ENCODE measurements at regions not wholly inside any gene's neighbourhood (a gene's known extent, or its start where the extent isn't known, plus 50 kb on each side); places are given as distances from the start of the nearest gene placed in this dataset.

DNA sequence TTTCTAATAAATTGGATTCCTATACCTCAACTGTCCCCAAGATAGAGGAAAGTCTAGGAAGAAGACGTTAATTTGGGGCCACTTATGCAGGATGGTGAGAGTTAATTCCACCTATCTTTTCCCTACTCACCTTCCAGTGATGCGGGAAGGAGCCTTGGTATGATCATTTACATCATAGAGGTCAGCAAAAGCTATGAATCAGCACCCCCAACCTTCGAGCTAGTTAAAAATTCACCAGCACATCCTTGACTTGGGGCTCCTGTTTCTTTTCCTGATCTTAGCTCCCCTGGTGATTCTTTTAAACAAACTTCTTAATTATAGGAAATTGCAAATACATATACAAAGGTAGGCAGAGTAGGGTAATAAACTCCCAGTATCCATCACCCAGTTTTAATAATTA, 366.6 kb downstream of the SOX2 start:
- TF ChIP-seq, protein P1, sequence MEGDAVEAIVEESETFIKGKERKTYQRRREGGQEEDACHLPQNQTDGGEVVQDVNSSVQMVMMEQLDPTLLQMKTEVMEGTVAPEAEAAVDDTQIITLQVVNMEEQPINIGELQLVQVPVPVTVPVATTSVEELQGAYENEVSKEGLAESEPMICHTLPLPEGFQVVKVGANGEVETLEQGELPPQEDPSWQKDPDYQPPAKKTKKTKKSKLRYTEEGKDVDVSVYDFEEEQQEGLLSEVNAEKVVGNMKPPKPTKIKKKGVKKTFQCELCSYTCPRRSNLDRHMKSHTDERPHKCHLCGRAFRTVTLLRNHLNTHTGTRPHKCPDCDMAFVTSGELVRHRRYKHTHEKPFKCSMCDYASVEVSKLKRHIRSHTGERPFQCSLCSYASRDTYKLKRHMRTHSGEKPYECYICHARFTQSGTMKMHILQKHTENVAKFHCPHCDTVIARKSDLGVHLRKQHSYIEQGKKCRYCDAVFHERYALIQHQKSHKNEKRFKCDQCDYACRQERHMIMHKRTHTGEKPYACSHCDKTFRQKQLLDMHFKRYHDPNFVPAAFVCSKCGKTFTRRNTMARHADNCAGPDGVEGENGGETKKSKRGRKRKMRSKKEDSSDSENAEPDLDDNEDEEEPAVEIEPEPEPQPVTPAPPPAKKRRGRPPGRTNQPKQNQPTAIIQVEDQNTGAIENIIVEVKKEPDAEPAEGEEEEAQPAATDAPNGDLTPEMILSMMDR (IDR thresholded peaks at IDR 0.05; ENCODE audit: low read depth, low read length, missing input control) = no peak
- TF ChIP-seq, protein P2, sequence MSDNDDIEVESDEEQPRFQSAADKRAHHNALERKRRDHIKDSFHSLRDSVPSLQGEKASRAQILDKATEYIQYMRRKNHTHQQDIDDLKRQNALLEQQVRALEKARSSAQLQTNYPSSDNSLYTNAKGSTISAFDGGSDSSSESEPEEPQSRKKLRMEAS (IDR thresholded peaks at IDR 0.05) = no peak
- TF ChIP-seq GABPA (IDR thresholded peaks at IDR 0.05 in 1 of 2, conservative IDR thresholded peaks at IDR 0.05 in 1 of 2) (no peak), YY1 (IDR thresholded peaks at IDR 0.05) (no peak), TAF1 (conservative IDR thresholded peaks at IDR 0.05) (no peak), HNF4A (conservative IDR thresholded peaks at IDR 0.05) (no peak), HNF4G (IDR thresholded peaks at IDR 0.05) (no peak), SP1 (IDR thresholded peaks at IDR 0.05) (no peak), NR2F2 (IDR thresholded peaks at IDR 0.05) (no peak)
